Trophoblast cell (in vitro differentiated cells and primary cell): ENCODE measurements at regions not wholly inside any gene's neighbourhood (a gene's known extent, or its start where the extent isn't known, plus 50 kb on each side); places are given as distances from the start of the nearest gene placed in this dataset.

ENCODE experiments used
- DNase-seq, 2 donors: peaks; one replicate each; pipeline ENCODE4 v3.0.0-alpha.2; 2016
- H2AFZ ChIP-seq: 2 replicates; pipeline ENCODE4 v1.6.1; 2013; ENCODE audit warnings: low read length, moderate library complexity, mild to moderate bottlenecking; ENCODE audit not compliant: insufficient read depth, poor library complexity
- H2AK5ac ChIP-seq: 2 replicates; pipeline ENCODE4 v1.6.1; 2013; ENCODE audit warnings: mild to moderate bottlenecking, low read length
- H2BK120ac ChIP-seq: 2 replicates; pipeline ENCODE4 v1.6.1; 2013; ENCODE audit warnings: low read length, mild to moderate bottlenecking, moderate library complexity; ENCODE audit not compliant: insufficient read depth, poor library complexity
- H2BK12ac ChIP-seq: 2 replicates; pipeline ENCODE4 v1.6.1; 2013; ENCODE audit warnings: mild to moderate bottlenecking, low read length, moderate library complexity
- H2BK5ac ChIP-seq: 2 replicates; pipeline ENCODE4 v1.6.1; 2013; ENCODE audit warnings: low read length, low read depth, moderate library complexity, mild to moderate bottlenecking; ENCODE audit not compliant: poor library complexity
- H3K14ac ChIP-seq: 2 replicates; pipeline ENCODE4 v1.6.1; 2013; ENCODE audit warnings: mild to moderate bottlenecking, low read length
- H3K18ac ChIP-seq: 2 replicates; pipeline ENCODE4 v1.6.1; 2013; ENCODE audit warnings: mild to moderate bottlenecking, low read length
- H3K23ac ChIP-seq: 2 replicates; pipeline ENCODE4 v1.6.1; 2013; ENCODE audit warnings: low read length
- H3K27ac ChIP-seq: 2 replicates; pipeline ENCODE4 v1.5.1; 2013; ENCODE audit warnings: low read depth, mild to moderate bottlenecking, inconsistent platforms, low read length, moderate library complexity
- H3K27me3 ChIP-seq: 2 replicates; pipeline ENCODE4 v1.6.1; 2013; ENCODE audit warnings: inconsistent platforms, mild to moderate bottlenecking, low read length, moderate library complexity; ENCODE audit not compliant: insufficient read depth
- H3K36me3 ChIP-seq, 2 experiments: 1 replicate in 1 of 2; 2 replicates in 1 of 2; pipeline ENCODE4 v1.6.1; 2013; ENCODE audit warnings: low read length in 2 of 2, mild to moderate bottlenecking in 2 of 2, moderate library complexity in 1 of 2; ENCODE audit not compliant: insufficient read depth in 2 of 2, control insufficient read depth in 1 of 2
- H3K4ac ChIP-seq: 2 replicates; pipeline ENCODE4 v1.6.1; 2013; ENCODE audit warnings: low read depth, mild to moderate bottlenecking, low read length, moderate library complexity
- H3K4me1 ChIP-seq, 2 experiments: 1 replicate in 1 of 2; 2 replicates in 1 of 2; pipeline ENCODE4 v1.6.1; 2013; ENCODE audit warnings: low read length in 2 of 2, mild to moderate bottlenecking in 2 of 2, moderate library complexity in 1 of 2; ENCODE audit not compliant: insufficient read depth in 2 of 2, control insufficient read depth in 1 of 2
- H3K4me2 ChIP-seq: 2 replicates; pipeline ENCODE4 v1.6.1; 2013; ENCODE audit warnings: inconsistent platforms, mild to moderate bottlenecking, low read length, moderate library complexity
- H3K4me3 ChIP-seq: 2 replicates; pipeline ENCODE4 v1.5.1; 2013; ENCODE audit warnings: mild to moderate bottlenecking, low read depth, low read length, inconsistent platforms
- H3K79me1 ChIP-seq: one replicate; pipeline ENCODE4 v1.6.1; 2013; ENCODE audit warnings: low read length
- H3K79me2 ChIP-seq: 2 replicates; pipeline ENCODE4 v1.6.1; 2013; ENCODE audit warnings: low read length, mild to moderate bottlenecking; ENCODE audit not compliant: control insufficient read depth, insufficient read depth, poor library complexity
- H3K9ac ChIP-seq: 2 replicates; pipeline ENCODE4 v1.6.1; 2013; ENCODE audit warnings: mild to moderate bottlenecking, low read length
- H3K9me3 ChIP-seq: 2 replicates; pipeline ENCODE4 v1.6.1; 2013; ENCODE audit warnings: low read depth, mild to moderate bottlenecking, control low read depth, inconsistent platforms, low read length; ENCODE audit not compliant: insufficient read depth
- H4K12ac ChIP-seq: 2 replicates; pipeline ENCODE4 v1.6.1; 2013; ENCODE audit warnings: low read depth, mild to moderate bottlenecking, low read length, moderate library complexity
- H4K8ac ChIP-seq: 2 replicates; pipeline ENCODE4 v1.6.1; 2013; ENCODE audit warnings: low read depth, mild to moderate bottlenecking, low read length, moderate library complexity
- H4K91ac ChIP-seq: one replicate; pipeline ENCODE4 v1.6.1; 2013; ENCODE audit warnings: low read depth, mild to moderate bottlenecking, low read length, moderate library complexity
- WGBS: extraction: QIAGEN DNeasy Blood & Tissue Kit; methylation state at CpG from one replicate; pipeline ENCODE4 v1.1.7; 2013; ENCODE audit warnings: missing lambda C conversion rate; ENCODE audit not compliant: insufficient read length, insufficient coverage; ENCODE audit errors: extremely low coverage; 5-methylcytosine and 5-hydroxymethylcytosine counted together

DNA sequence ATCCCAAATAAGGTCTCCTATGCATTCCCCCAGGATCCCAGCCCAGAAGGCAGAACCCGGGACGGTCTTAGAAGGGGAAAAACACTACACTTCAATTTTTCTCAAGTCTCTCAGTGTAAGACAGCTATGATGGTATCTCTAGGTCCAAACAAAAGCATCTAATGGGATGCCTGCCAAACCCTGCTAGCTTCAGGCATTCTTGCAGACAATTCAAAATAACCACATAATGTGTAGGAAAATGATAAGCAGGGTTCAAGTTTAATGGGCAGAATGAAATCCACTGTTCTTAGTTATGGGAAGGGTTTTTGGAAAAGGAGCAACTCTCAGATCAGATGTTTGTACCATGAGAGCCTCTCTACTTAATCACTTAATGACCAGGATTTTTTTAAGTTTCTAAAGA is 119.8 kb upstream of the ANO1 start:
- Histone ChIP-seq H3K27me3 (no peaks in the 10 kb centered on the region), H3K36me3 (no peaks in the 10 kb centered on the region), H2BK12ac (no peak overlapping the region), H3K9ac (no peak overlapping the region), H2AFZ (no peak overlapping the region), H2BK120ac (no peak overlapping the region), H3K4me2 (no peak overlapping the region), H3K4me3 (no peak overlapping the region), H2AK5ac (no peak overlapping the region), H2BK5ac (no peak overlapping the region), H3K23ac (no peak overlapping the region), H3K9me3 (peaks cover 6% of the 10 kb centered on the region), H3K14ac (no peak overlapping the region), H3K4ac (no peak overlapping the region), H4K91ac (no peak overlapping the region), H3K18ac (no peak overlapping the region), H4K12ac (no peak overlapping the region), H4K8ac (no peak overlapping the region), H3K4me1 (no peaks in the 10 kb centered on the region), H3K79me1 (no peaks in the 10 kb centered on the region), H3K27ac (no peak overlapping the region), H3K79me2 (no peaks in the 10 kb centered on the region)
- WGBS: no CpG with 5 or more reads among the region's 2 CpGs
- no peak for DNase-seq

DNA sequence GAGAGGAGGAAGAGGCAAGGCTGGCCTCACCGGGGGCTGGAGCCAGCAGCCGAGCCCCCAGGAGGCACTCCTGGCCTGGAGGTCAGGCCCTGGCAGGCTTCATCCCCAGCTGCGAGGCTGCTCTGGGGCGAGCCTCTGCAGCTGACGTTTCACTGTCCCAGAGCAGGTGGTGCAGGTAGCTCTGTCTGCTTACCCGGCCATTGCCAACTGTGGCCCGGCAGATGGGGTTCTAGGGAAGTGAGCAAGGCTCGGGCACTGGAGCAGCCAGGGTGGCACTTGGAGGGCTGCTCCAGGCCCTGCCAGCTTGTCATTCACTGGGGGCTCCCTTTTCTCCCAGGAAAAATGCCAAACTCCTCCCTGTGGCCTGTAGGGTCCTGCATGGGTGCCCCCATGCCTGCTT is 118.7 kb upstream of the ANO1 start:
- Histone ChIP-seq H3K79me1 (no peaks in the 10 kb centered on the region), H2AK5ac (no peak overlapping the region), H2BK12ac (no peak overlapping the region), H3K79me2 (no peaks in the 10 kb centered on the region), H2BK120ac (no peak overlapping the region), H3K9ac (no peak overlapping the region), H4K12ac (no peak overlapping the region), H3K27ac (no peak overlapping the region), H2AFZ (no peak overlapping the region), H3K27me3 (no peaks in the 10 kb centered on the region), H4K91ac (no peak overlapping the region), H3K18ac (no peak overlapping the region), H3K4me2 (no peak overlapping the region), H2BK5ac (no peak overlapping the region), H3K23ac (no peak overlapping the region), H4K8ac (no peak overlapping the region), H3K4ac (no peak overlapping the region), H3K14ac (no peak overlapping the region), H3K9me3 (peaks cover 6% of the 10 kb centered on the region), H3K36me3 (no peaks in the 10 kb centered on the region), H3K4me3 (no peak overlapping the region), H3K4me1 (no peaks in the 10 kb centered on the region)
- WGBS: no CpG with 5 or more reads among the region's 8 CpGs
- no peak for DNase-seq

DNA sequence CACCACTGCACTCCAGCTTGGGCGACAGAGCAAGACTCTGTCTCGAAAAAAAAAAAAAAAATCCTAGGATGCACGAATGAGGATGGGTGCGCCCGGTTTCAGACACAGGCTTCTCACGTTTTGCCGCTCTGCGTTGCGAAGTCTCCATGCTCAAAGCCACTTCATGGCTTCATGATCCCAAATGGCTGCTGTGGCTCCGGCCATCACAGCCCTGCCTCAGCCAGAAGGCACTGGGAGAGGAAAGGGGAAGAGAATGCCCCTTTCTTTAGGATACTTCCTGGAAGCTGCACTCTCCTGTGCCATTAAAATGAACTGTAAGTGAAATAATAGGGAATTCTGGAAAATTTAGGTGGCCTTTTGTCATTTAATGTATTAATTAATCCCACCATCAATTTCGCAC is 116.4 kb upstream of the ANO1 start:
- no peak overlapping the region for H2AFZ ChIP-seq
- no peak overlapping the region for H4K12ac ChIP-seq
- WGBS: no CpG with 5 or more reads among the region's 11 CpGs

DNA sequence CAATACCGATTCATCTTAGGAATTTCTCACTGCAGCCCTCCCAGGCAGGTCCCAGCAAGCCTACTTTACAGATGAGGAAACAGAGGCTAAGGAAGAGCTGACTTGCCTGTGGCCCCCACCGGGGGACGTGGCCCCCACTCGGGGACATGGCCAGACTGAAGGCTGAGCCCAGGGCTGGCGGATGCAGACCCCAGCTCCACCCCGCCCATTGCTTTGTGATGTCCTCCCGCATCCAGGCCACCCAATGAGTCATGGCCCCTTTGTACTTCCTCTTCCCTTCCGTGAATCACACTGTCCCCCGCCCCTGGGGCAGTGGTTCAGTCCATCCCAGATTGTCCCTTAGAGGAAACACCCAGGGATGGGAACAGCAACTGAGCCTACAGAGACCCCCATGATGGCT is 116.0 kb upstream of the ANO1 start:
- Histone ChIP-seq H3K4ac (no peak overlapping the region), H2AFZ (no peak overlapping the region), H3K9me3 (peaks cover 6% of the 10 kb centered on the region), H2BK5ac (no peak overlapping the region), H4K91ac (no peak overlapping the region), H3K36me3 (no peaks in the 10 kb centered on the region), H2BK120ac (no peak overlapping the region), H4K8ac (no peak overlapping the region), H3K27me3 (no peaks in the 10 kb centered on the region), H3K9ac (no peak overlapping the region), H2BK12ac (no peak overlapping the region), H3K79me1 (no peaks in the 10 kb centered on the region), H3K4me1 (no peaks in the 10 kb centered on the region), H3K79me2 (no peaks in the 10 kb centered on the region), H3K18ac (no peak overlapping the region), H2AK5ac (no peak overlapping the region), H3K23ac (no peak overlapping the region), H4K12ac (no peak overlapping the region), H3K14ac (no peak overlapping the region), H3K4me3 (no peak overlapping the region), H3K4me2 (no peak overlapping the region), H3K27ac (no peak overlapping the region)
- no CpG with 5 or more reads among the region's 9 CpGs for WGBS
- DNase-seq: no peak

More for the DNA sequence above, 116.4 kb upstream of the ANO1 start:
- DNase-seq: no peak
- H3K4me2 ChIP-seq: no peak overlapping the region
- H3K23ac ChIP-seq: no peak overlapping the region
- H2BK120ac ChIP-seq: no peak overlapping the region
- H3K18ac ChIP-seq: no peak overlapping the region
- no peak overlapping the region for H3K4ac ChIP-seq
- no peak overlapping the region for H3K27ac ChIP-seq
- H2AK5ac ChIP-seq: no peak overlapping the region
- H3K79me1 ChIP-seq: no peaks in the 10 kb centered on the region
- no peak overlapping the region for H3K9ac ChIP-seq
- H4K91ac ChIP-seq: no peak overlapping the region
- H3K14ac ChIP-seq: no peak overlapping the region
- peaks cover 6% of the 10 kb centered on the region for H3K9me3 ChIP-seq
- no peaks in the 10 kb centered on the region for H3K27me3 ChIP-seq
- H2BK5ac ChIP-seq: no peak overlapping the region
- no peaks in the 10 kb centered on the region for H3K36me3 ChIP-seq
- H2BK12ac ChIP-seq: no peak overlapping the region
- H3K79me2 ChIP-seq: no peaks in the 10 kb centered on the region
- H3K4me1 ChIP-seq: no peaks in the 10 kb centered on the region
- no peak overlapping the region for H3K4me3 ChIP-seq
- H4K8ac ChIP-seq: no peak overlapping the region
